HG03521 (cell line): ENCODE measurements at regions not wholly inside any gene's neighbourhood (a gene's known extent, or its start where the extent isn't known, plus 50 kb on each side); places are given as distances from the start of the nearest gene placed in this dataset.

Experiments
- ATAC-seq: cut with Tn5 transposase; IDR thresholded peaks from one replicate; pipeline ENCODE4 v1.9.1; 2021; ENCODE audit warnings: mild to moderate bottlenecking, moderate library complexity; ENCODE audit not compliant: unreplicated experiment

GRCh38 chr14:40213701-40214100 is 781.5 kb upstream of the FBXO33 start:
- no peak for ATAC-seq

GRCh38 chr14:40204441-40205175 is 772.4 kb upstream of the FBXO33 start:
- ATAC-seq, result no peak

GRCh38 chr14:40199101-40199500 is 766.9 kb upstream of the FBXO33 start:
- no peak for ATAC-seq

- no peak for ATAC-seq
These were observed 765.1 kb upstream of the FBXO33 start for GRCh38 chr14:40197344-40197743.

GRCh38 chr14:40188006-40188405 is 755.8 kb upstream of the FBXO33 start:
- ATAC-seq, result no peak

- no peak for ATAC-seq
These were observed 731.9 kb upstream of the FBXO33 start for GRCh38 chr14:40164083-40164482.

GRCh38 chr14:40139657-40140056 is 707.4 kb upstream of the FBXO33 start:
- ATAC-seq, result no peak

- ATAC-seq, result no peak
These were observed 701.2 kb upstream of the FBXO33 start for GRCh38 chr14:40133463-40133862.

GRCh38 chr14:40129159-40129558 is 696.9 kb upstream of the FBXO33 start:
- no peak for ATAC-seq

GRCh38 chr14:40123816-40124215 is 691.6 kb upstream of the FBXO33 start:
- ATAC-seq, result no peak

- ATAC-seq, result peak; percentile 47
These were observed 690.9 kb upstream of the FBXO33 start for GRCh38 chr14:40122968-40123648.

GRCh38 chr14:40119765-40120164 is 687.5 kb upstream of the FBXO33 start:
- peak; percentile 57 for ATAC-seq

- ATAC-seq, result no peak
These were observed 687.1 kb upstream of the FBXO33 start for GRCh38 chr14:40119321-40119720.

GRCh38 chr14:40115583-40115982 is 683.4 kb upstream of the FBXO33 start:
- no peak for ATAC-seq

- ATAC-seq, result no peak
These were observed 681.4 kb upstream of the FBXO33 start for GRCh38 chr14:40113671-40114070.

- no peak for ATAC-seq
These were observed 668.4 kb upstream of the FBXO33 start for GRCh38 chr14:40100544-40101196.

- no peak for ATAC-seq
These were observed 667.1 kb upstream of the FBXO33 start for GRCh38 chr14:40099316-40099715.

- ATAC-seq, result no peak
These were observed 666.2 kb upstream of the FBXO33 start for GRCh38 chr14:40098468-40098867.

- no peak for ATAC-seq
These were observed 664.7 kb upstream of the FBXO33 start for GRCh38 chr14:40096968-40097367.

GRCh38 chr14:40093800-40094199 is 661.6 kb upstream of the FBXO33 start:
- no peak for ATAC-seq

GRCh38 chr14:40074169-40074568 is 641.9 kb upstream of the FBXO33 start:
- no peak for ATAC-seq

GRCh38 chr14:40072175-40072574 is 639.9 kb upstream of the FBXO33 start:
- ATAC-seq, result no peak
